Neural cell (in vitro differentiated cells): ENCODE measurements at regions not wholly inside any gene's neighbourhood (a gene's known extent, or its start where the extent isn't known, plus 50 kb on each side); places are given as distances from the start of the nearest gene placed in this dataset.

Experiments
- H2AFZ ChIP-seq: fragments of 200-600, 300-800 bp; sonication (generic), shearing (Covaris generic); 2 replicates; pipeline ENCODE4 v1.6.0; 2014; ENCODE audit warnings: low read depth, mild to moderate bottlenecking, antibody characterized with exemption, low read length, moderate library complexity
- H3F3A ChIP-seq: fragments of 200-600 bp; shearing (Covaris generic); 2 replicates; pipeline ENCODE4 v1.6.1; 2016; ENCODE audit warnings: mild to moderate bottlenecking, moderate library complexity, mixed read lengths, antibody characterized with exemption, low read length; ENCODE audit not compliant: insufficient read depth, poor library complexity, severe bottlenecking
- H3K27ac ChIP-seq: fragments of 200-600, 300-800 bp; sonication (generic), shearing (Covaris generic); 2 replicates; pipeline ENCODE4 v1.5.1; 2014; ENCODE audit warnings: mild to moderate bottlenecking, low read length, moderate library complexity
- H3K27me3 ChIP-seq: fragments of 300-800, 200-600 bp; sonication (generic), shearing (Covaris generic); 2 replicates; pipeline ENCODE4 v1.6.0; 2014; ENCODE audit warnings: mild to moderate bottlenecking, low read depth, low read length, moderate library complexity; ENCODE audit not compliant: insufficient read depth
- H3K36me3 ChIP-seq: fragments of 300-800, 200-600 bp; sonication (generic), shearing (Covaris generic); 2 replicates; pipeline ENCODE4 v1.5.1; 2014; ENCODE audit warnings: mild to moderate bottlenecking, antibody characterized with exemption, low read length, moderate library complexity; ENCODE audit not compliant: insufficient read depth
- H3K4me2 ChIP-seq: fragments of 300-800, 200-600 bp; sonication (generic), shearing (Covaris generic); 2 replicates; pipeline ENCODE4 v1.6.0; 2014; ENCODE audit warnings: mild to moderate bottlenecking, low read length
- H3K4me3 ChIP-seq: fragments of 300-800, 200-600 bp; sonication (generic), shearing (Covaris generic); 2 replicates; pipeline ENCODE4 v1.5.1; 2014; ENCODE audit warnings: mild to moderate bottlenecking, low read length, moderate library complexity
- H3K79me2 ChIP-seq: fragments of 200-600 bp; shearing (Covaris generic); replicated peaks from 2 replicates; pipeline ENCODE4 v1.6.0; 2014; ENCODE audit warnings: mild to moderate bottlenecking, low read length, moderate library complexity; ENCODE audit not compliant: insufficient read depth
- H3K9ac ChIP-seq: fragments of 300-800, 200-600 bp; sonication (generic), shearing (Covaris generic); 2 replicates; pipeline ENCODE4 v1.6.1; 2016; ENCODE audit warnings: mild to moderate bottlenecking, low read length, mixed read lengths
- H3K9me2 ChIP-seq: fragments of 200-600 bp; shearing (Covaris generic); 2 replicates; pipeline ENCODE4 v1.6.1; 2016; ENCODE audit warnings: mild to moderate bottlenecking, low read length, mixed read lengths; ENCODE audit not compliant: insufficient read depth
- H3K9me3 ChIP-seq: fragments of 200-600, 300-800 bp; sonication (generic), shearing (Covaris generic); 2 replicates; pipeline ENCODE4 v1.6.1; 2016; ENCODE audit warnings: mild to moderate bottlenecking, mixed run types, low read length, moderate library complexity, mixed read lengths
- H4K20me1 ChIP-seq: fragments of 200-600 bp; shearing (Covaris generic); 2 replicates; pipeline ENCODE4 v1.6.1; 2016; ENCODE audit warnings: mild to moderate bottlenecking, mixed run types; ENCODE audit not compliant: insufficient read depth
- EP300 ChIP-seq: fragments of 450-650 bp; conservative IDR thresholded peaks from 2 replicates; pipeline ENCODE4 v1.6.1; 2014; ENCODE audit warnings: antibody characterized with exemption, mild to moderate bottlenecking, moderate library complexity; ENCODE audit not compliant: poor library complexity, severe bottlenecking
- EZH2 ChIP-seq: fragments of 200-600, 300-800 bp; shearing (Covaris generic), sonication (generic); IDR thresholded peaks from 2 replicates; pipeline ENCODE4 v1.6.1; 2014; ENCODE audit warnings: antibody characterized with exemption, low read length, borderline replicate concordance, mild to moderate bottlenecking; ENCODE audit not compliant: insufficient read depth, poor library complexity, severe bottlenecking
- MXI1 ChIP-seq: fragments of 450-650 bp; conservative IDR thresholded peaks from 2 replicates; pipeline ENCODE4 v1.6.1; 2014; ENCODE audit warnings: antibody characterized with exemption, mild to moderate bottlenecking; ENCODE audit not compliant: poor library complexity, severe bottlenecking
- POLR2AphosphoS5 ChIP-seq: IDR thresholded peaks from 2 replicates; pipeline ENCODE4 v1.6.1; 2012
- RAD21 ChIP-seq: fragments of 450-650 bp; conservative IDR thresholded peaks from 2 replicates; pipeline ENCODE4 v1.6.1; 2014; ENCODE audit warnings: antibody characterized with exemption, mild to moderate bottlenecking, moderate library complexity
- SMC3 ChIP-seq: fragments of 450-650 bp; conservative IDR thresholded peaks from 2 replicates; pipeline ENCODE4 v1.6.1; 2014; ENCODE audit warnings: antibody characterized with exemption, mild to moderate bottlenecking, moderate library complexity; ENCODE audit not compliant: poor library complexity
- TAF1 ChIP-seq: IDR thresholded peaks from 2 replicates; pipeline ENCODE4 v1.6.1; 2012; ENCODE audit warnings: low read depth
- TF ChIP-seq, protein P1 (sequence below): IDR thresholded peaks from 2 replicates; pipeline ENCODE4 v1.6.1; 2012; ENCODE audit warnings: borderline replicate concordance
- TF ChIP-seq, protein P2 (sequence below): fragments of 450-650 bp; IDR thresholded peaks from 2 replicates; pipeline ENCODE4 v1.5.1; 2014; ENCODE audit warnings: antibody characterized with exemption, mild to moderate bottlenecking, moderate library complexity; ENCODE audit not compliant: poor library complexity, severe bottlenecking

DNA sequence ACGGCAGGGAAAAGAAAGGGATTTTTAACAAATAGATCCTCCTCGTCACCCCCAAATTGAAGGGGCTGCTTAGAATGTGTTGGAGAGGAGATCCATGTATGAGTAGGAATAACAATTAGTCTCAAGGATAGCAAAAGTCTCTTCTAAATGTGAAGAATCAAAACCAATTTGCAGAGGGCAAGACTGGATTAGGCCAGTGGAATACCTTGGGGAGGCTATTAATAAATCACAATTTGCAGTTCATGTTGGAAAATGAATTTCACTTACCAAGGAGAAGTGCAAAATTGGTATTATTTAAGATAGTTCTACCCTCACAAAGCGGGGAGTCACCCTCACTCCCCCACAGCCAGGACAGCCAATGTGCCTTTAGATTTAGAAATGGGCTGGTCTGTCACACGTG lies 299.8 kb upstream of the SLC30A5 start:
- Histone ChIP-seq H3F3A (no peaks in the 10 kb centered on the region), H3K9me2 (no peaks in the 10 kb centered on the region), H3K9ac (no peak overlapping the region), H3K27ac (no peak overlapping the region), H2AFZ (no peak overlapping the region), H4K20me1 (no peaks in the 10 kb centered on the region), H3K9me3 (no peaks in the 10 kb centered on the region), H3K36me3 (no peaks in the 10 kb centered on the region), H3K79me2 (no peaks in the 10 kb centered on the region), H3K27me3 (no peaks in the 10 kb centered on the region), H3K4me3 (no peak overlapping the region), H3K4me2 (no peak overlapping the region)
- TF ChIP-seq MXI1 (no peak), TAF1 (no peak), SMC3 (no peak), EZH2 (no peak), EP300 (no peak), POLR2AphosphoS5 (no peak), RAD21 (no peak)
- TF ChIP-seq, protein P1, sequence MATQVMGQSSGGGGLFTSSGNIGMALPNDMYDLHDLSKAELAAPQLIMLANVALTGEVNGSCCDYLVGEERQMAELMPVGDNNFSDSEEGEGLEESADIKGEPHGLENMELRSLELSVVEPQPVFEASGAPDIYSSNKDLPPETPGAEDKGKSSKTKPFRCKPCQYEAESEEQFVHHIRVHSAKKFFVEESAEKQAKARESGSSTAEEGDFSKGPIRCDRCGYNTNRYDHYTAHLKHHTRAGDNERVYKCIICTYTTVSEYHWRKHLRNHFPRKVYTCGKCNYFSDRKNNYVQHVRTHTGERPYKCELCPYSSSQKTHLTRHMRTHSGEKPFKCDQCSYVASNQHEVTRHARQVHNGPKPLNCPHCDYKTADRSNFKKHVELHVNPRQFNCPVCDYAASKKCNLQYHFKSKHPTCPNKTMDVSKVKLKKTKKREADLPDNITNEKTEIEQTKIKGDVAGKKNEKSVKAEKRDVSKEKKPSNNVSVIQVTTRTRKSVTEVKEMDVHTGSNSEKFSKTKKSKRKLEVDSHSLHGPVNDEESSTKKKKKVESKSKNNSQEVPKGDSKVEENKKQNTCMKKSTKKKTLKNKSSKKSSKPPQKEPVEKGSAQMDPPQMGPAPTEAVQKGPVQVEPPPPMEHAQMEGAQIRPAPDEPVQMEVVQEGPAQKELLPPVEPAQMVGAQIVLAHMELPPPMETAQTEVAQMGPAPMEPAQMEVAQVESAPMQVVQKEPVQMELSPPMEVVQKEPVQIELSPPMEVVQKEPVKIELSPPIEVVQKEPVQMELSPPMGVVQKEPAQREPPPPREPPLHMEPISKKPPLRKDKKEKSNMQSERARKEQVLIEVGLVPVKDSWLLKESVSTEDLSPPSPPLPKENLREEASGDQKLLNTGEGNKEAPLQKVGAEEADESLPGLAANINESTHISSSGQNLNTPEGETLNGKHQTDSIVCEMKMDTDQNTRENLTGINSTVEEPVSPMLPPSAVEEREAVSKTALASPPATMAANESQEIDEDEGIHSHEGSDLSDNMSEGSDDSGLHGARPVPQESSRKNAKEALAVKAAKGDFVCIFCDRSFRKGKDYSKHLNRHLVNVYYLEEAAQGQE, result no peak
- TF ChIP-seq, protein P2, sequence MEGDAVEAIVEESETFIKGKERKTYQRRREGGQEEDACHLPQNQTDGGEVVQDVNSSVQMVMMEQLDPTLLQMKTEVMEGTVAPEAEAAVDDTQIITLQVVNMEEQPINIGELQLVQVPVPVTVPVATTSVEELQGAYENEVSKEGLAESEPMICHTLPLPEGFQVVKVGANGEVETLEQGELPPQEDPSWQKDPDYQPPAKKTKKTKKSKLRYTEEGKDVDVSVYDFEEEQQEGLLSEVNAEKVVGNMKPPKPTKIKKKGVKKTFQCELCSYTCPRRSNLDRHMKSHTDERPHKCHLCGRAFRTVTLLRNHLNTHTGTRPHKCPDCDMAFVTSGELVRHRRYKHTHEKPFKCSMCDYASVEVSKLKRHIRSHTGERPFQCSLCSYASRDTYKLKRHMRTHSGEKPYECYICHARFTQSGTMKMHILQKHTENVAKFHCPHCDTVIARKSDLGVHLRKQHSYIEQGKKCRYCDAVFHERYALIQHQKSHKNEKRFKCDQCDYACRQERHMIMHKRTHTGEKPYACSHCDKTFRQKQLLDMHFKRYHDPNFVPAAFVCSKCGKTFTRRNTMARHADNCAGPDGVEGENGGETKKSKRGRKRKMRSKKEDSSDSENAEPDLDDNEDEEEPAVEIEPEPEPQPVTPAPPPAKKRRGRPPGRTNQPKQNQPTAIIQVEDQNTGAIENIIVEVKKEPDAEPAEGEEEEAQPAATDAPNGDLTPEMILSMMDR, result no peak

DNA sequence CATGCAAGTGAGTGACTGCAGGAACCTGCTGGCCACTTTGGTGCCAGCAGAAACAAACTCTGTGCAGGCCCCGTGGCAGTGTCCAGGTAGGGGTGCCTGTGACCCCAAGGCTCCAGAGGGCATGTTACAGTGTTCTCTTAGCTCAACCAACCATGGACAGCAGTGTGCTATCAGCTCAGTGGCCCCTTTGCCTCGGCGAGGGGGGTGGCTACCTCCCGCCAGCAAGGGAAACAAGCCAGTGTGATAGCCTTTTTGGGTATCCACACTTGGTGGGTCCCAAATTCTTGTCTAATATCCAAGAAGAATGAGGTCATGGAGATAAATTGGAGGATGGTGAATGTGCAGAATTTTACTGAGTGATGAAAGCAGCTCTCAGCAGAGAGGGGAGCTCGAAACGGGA lies 298.6 kb upstream of the SLC30A5 start:
- no peaks in the 10 kb centered on the region for H3K79me2 ChIP-seq
- no peak overlapping the region for H3K4me2 ChIP-seq
- no peak overlapping the region for H2AFZ ChIP-seq
- H3K27me3 ChIP-seq, result no peaks in the 10 kb centered on the region
- H3K9ac ChIP-seq, result no peak overlapping the region
- no peaks in the 10 kb centered on the region for H3K36me3 ChIP-seq
- no peaks in the 10 kb centered on the region for H3F3A ChIP-seq
- H3K9me2 ChIP-seq, result no peaks in the 10 kb centered on the region
- no peak overlapping the region for H3K4me3 ChIP-seq
- TF ChIP-seq EZH2 (no peak), RAD21 (no peak)
- TF ChIP-seq, protein P2, result no peak
- H4K20me1 ChIP-seq, result no peaks in the 10 kb centered on the region
- H3K9me3 ChIP-seq, result no peaks in the 10 kb centered on the region
- no peak overlapping the region for H3K27ac ChIP-seq
